ENCODE measurements at regions not wholly inside any gene's neighbourhood (a gene's known extent, or its start where the extent isn't known, plus 50 kb on each side); places are given as distances from the start of the nearest gene placed in this dataset.

- TF ChIP-seq CTCF (conservative IDR thresholded peaks at IDR 0.05) (no peak), ZFX (IDR thresholded peaks at IDR 0.05) (no peak)
Measured at GRCh38 chr3:177882124-177882648, 654.0 kb upstream of the KCNMB2 start.

Measured in C4-2B (cell line).